ENCODE measurements at regions not wholly inside any gene's neighbourhood (a gene's known extent, or its start where the extent isn't known, plus 50 kb on each side); places are given as distances from the start of the nearest gene placed in this dataset.

DNA sequence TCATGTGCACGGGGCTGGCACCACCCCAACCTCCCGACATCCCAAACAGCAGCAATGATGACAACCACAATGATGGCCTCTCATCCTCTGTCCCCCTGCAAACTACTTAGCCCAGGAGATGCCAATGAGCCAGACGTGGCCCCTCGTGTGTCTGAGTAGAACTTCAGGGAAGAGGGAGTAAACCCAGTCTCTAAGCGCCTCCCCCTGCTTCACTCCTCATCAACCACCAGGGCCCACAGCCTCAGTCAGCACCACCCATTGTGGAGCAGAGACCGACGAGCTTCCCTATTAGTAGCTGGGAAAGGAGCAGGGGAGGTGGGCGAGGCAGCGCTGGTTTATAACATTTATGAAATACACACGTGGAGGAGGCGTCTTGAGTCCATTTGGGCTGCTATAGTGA, 182.7 kb upstream of the SFSWAP start:
- no peak overlapping the region for H3K23ac ChIP-seq (ENCODE audit: low read depth, low read length)
- H2BK15ac ChIP-seq (ENCODE audit: low read depth, low read length) = no peak overlapping the region
- no peaks in the 10 kb centered on the region for H3K79me1 ChIP-seq (ENCODE audit: low read depth in 1 of 2, low read length in 2 of 2)
- H3K56ac ChIP-seq (ENCODE audit: extremely low read depth, insufficient read depth, low read length) = no peak overlapping the region
- DNase-seq = no peak
- H3K9ac ChIP-seq (ENCODE audit: low read depth, low read length) = no peak overlapping the region
- no peak overlapping the region for H3K14ac ChIP-seq (replicated peaks; ENCODE audit: low read depth, low read length)
- H2AFZ ChIP-seq (replicated peaks; ENCODE audit: low read length, poor library complexity) = no peak overlapping the region
- in situ Hi-C loops (cut with MboI; ENCODE audit: low sequenced_read_pairs) (no loop called here), dilution Hi-C loops (cut with HindIII; ENCODE audit: low sequenced_read_pairs, unreplicated experiment) (no loop called here), intact Hi-C loops (cut with micrococcal nuclease) (no loop called here)
- no peak overlapping the region for H3K4me2 ChIP-seq (ENCODE audit: low read depth, low read length)
- no peaks in the 10 kb centered on the region for H3K9me1 ChIP-seq (ENCODE audit: insufficient read depth, low read length)
- ChIA-PET POLR2A (ENCODE audit: unreplicated experiment) (no interaction called here), CTCF (no interaction called here)
- 69% methylated on average over 4 of the region's 11 CpGs; no CpG with 5 or more reads in 1 of the 2 experiments for WGBS, 2 experiments (ENCODE audit: extremely low coverage in 2 of 2, insufficient read length in 1 of 2)
- no peak for ATAC-seq (ENCODE audit: low read depth)
- H3K18ac ChIP-seq (ENCODE audit: low read depth, low read length) = no peak overlapping the region
- no peak overlapping the region for H4K5ac ChIP-seq (ENCODE audit: low read depth, low read length)
- no peak overlapping the region for H2AK9ac ChIP-seq (replicated peaks; ENCODE audit: low read depth, low read length, poor library complexity)
- no TSS peak for BruUV-seq (replicated peaks)
- no peak overlapping the region for H3K4me3 ChIP-seq (ENCODE audit: insufficient read depth, low read depth, low read length)
- no peak overlapping the region for H2BK120ac ChIP-seq (ENCODE audit: low read depth, low read length)
- no peaks in the 10 kb centered on the region for H3K36me3 ChIP-seq (ENCODE audit: control insufficient read depth, insufficient read depth, low read length)
- no peak overlapping the region for H3K27ac ChIP-seq (ENCODE audit: insufficient read depth, low read length)
- no peak overlapping the region for H3K4ac ChIP-seq (ENCODE audit: low read depth, low read length)
- no peak overlapping the region for H2AK5ac ChIP-seq (ENCODE audit: low read depth, low read length)
- peaks cover 29% of the 10 kb centered on the region for H3K9me3 ChIP-seq (ENCODE audit: control insufficient read depth, insufficient read depth, low read length)
- no peak overlapping the region for H2BK20ac ChIP-seq (ENCODE audit: low read depth, low read length)
- H4K91ac ChIP-seq (ENCODE audit: insufficient read depth, low read depth, low read length) = no peak overlapping the region
- no peaks in the 10 kb centered on the region for H4K20me1 ChIP-seq (ENCODE audit: insufficient read depth, low read length)
- no peak overlapping the region for H2BK5ac ChIP-seq (ENCODE audit: low read depth, low read length, poor library complexity, severe bottlenecking)
- H3K27me3 ChIP-seq (ENCODE audit: control insufficient read depth, insufficient read depth, low read length) = no peaks in the 10 kb centered on the region
- TF ChIP-seq, protein P1, sequence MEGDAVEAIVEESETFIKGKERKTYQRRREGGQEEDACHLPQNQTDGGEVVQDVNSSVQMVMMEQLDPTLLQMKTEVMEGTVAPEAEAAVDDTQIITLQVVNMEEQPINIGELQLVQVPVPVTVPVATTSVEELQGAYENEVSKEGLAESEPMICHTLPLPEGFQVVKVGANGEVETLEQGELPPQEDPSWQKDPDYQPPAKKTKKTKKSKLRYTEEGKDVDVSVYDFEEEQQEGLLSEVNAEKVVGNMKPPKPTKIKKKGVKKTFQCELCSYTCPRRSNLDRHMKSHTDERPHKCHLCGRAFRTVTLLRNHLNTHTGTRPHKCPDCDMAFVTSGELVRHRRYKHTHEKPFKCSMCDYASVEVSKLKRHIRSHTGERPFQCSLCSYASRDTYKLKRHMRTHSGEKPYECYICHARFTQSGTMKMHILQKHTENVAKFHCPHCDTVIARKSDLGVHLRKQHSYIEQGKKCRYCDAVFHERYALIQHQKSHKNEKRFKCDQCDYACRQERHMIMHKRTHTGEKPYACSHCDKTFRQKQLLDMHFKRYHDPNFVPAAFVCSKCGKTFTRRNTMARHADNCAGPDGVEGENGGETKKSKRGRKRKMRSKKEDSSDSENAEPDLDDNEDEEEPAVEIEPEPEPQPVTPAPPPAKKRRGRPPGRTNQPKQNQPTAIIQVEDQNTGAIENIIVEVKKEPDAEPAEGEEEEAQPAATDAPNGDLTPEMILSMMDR (conservative IDR thresholded peaks at IDR 0.05; ENCODE audit: low read depth, low read length) = no peak
- no peak for TF ChIP-seq MAFK (IDR thresholded peaks at IDR 0.05; ENCODE audit: low read depth, low read length)
- no peak for TF ChIP-seq SMC3 (IDR thresholded peaks at IDR 0.05; ENCODE audit: low read depth, low read length)
- TF ChIP-seq, protein P2, sequence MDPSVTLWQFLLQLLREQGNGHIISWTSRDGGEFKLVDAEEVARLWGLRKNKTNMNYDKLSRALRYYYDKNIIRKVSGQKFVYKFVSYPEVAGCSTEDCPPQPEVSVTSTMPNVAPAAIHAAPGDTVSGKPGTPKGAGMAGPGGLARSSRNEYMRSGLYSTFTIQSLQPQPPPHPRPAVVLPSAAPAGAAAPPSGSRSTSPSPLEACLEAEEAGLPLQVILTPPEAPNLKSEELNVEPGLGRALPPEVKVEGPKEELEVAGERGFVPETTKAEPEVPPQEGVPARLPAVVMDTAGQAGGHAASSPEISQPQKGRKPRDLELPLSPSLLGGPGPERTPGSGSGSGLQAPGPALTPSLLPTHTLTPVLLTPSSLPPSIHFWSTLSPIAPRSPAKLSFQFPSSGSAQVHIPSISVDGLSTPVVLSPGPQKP (IDR thresholded peaks at IDR 0.05; ENCODE audit: borderline replicate concordance, low read depth, low read length) = no peak
- TF ChIP-seq MXI1 (IDR thresholded peaks at IDR 0.05; ENCODE audit: borderline replicate concordance, low read depth, low read length) = no peak
- H3K4me1 ChIP-seq (ENCODE audit: control insufficient read depth, insufficient read depth, low read length) = no peaks in the 10 kb centered on the region
- no peak overlapping the region for H4K8ac ChIP-seq (ENCODE audit: low read depth in 2 of 2, low read length in 2 of 2)

Measured in IMR-90 (cell line).